IMR-90 (cell line): ENCODE measurements at regions not wholly inside any gene's neighbourhood (a gene's known extent, or its start where the extent isn't known, plus 50 kb on each side); places are given as distances from the start of the nearest gene placed in this dataset.

Source experiments
- ATAC-seq: fragments of 200-7000 bp; cut with Tn5 transposase; 2 replicates; pipeline ENCODE4 v1.9.1; 2020; ENCODE audit warnings: low read depth, mild to moderate bottlenecking, moderate library complexity
- BruUV-seq: library from RNA; stranded (reverse); fragments of 400-500 nt; replicated peaks from 2 replicates; lab custom pipeline; 2021; lab: Mats Ljungman, UMichigan
- CTCF ChIA-PET: fragments of 300-600 bp; formaldehyde crosslinking; extraction: SDS; loops from one replicate; lab custom pipeline; 2021; ENCODE audit warnings: antibody characterized with exemption; lab: Yijun Ruan, JAX
- POLR2A ChIA-PET: fragments of 300-600 bp; sonication (Branson Sonifier 250); formaldehyde crosslinking; loops from one replicate; lab custom pipeline; 2022; ENCODE audit warnings: antibody characterized with exemption; ENCODE audit not compliant: unreplicated experiment; lab: Charles Lee
- DNase-seq: peaks from one replicate; pipeline ENCODE4 v3.0.0; 2013
- H2AFZ ChIP-seq: replicated peaks from 2 replicates; pipeline ENCODE3; 2013; ENCODE audit warnings: low read length, mild to moderate bottlenecking; ENCODE audit not compliant: poor library complexity
- H2AK5ac ChIP-seq: 2 replicates; pipeline ENCODE4 v1.6.1; 2013; ENCODE audit warnings: low read depth, low read length, inconsistent platforms
- H2AK9ac ChIP-seq: replicated peaks from 2 replicates; pipeline ENCODE3; 2013; ENCODE audit warnings: mild to moderate bottlenecking, low read depth, low read length, moderate library complexity; ENCODE audit not compliant: poor library complexity
- H2BK120ac ChIP-seq: 2 replicates; pipeline ENCODE4 v1.6.1; 2013; ENCODE audit warnings: low read depth, low read length, inconsistent platforms
- H2BK15ac ChIP-seq: 3 replicates; pipeline ENCODE4 v1.6.1; 2013; ENCODE audit warnings: low read depth, low read length, inconsistent platforms
- H2BK20ac ChIP-seq: 2 replicates; pipeline ENCODE4 v1.6.1; 2013; ENCODE audit warnings: low read depth, mild to moderate bottlenecking, inconsistent platforms, low read length, moderate library complexity
- H2BK5ac ChIP-seq: 2 replicates; pipeline ENCODE4 v1.6.1; 2013; ENCODE audit warnings: mild to moderate bottlenecking, low read depth, low read length, inconsistent platforms; ENCODE audit not compliant: poor library complexity, severe bottlenecking
- H3K14ac ChIP-seq: replicated peaks from 2 replicates; pipeline ENCODE4 v1.6.1; 2013; ENCODE audit warnings: low read depth, low read length, inconsistent platforms
- H3K18ac ChIP-seq: 2 replicates; pipeline ENCODE4 v1.6.1; 2013; ENCODE audit warnings: low read depth, low read length, control low read depth
- H3K23ac ChIP-seq: 2 replicates; pipeline ENCODE4 v1.6.1; 2013; ENCODE audit warnings: low read depth, low read length, inconsistent platforms
- H3K27ac ChIP-seq: 2 replicates; pipeline ENCODE4 v1.5.1; 2013; ENCODE audit warnings: mild to moderate bottlenecking, control low read depth, low read length; ENCODE audit not compliant: insufficient read depth
- H3K27me3 ChIP-seq: 2 replicates; pipeline ENCODE4 v1.6.1; 2013; ENCODE audit warnings: low read length; ENCODE audit not compliant: control insufficient read depth, insufficient read depth
- H3K36me3 ChIP-seq: 2 replicates; pipeline ENCODE4 v1.6.1; 2013; ENCODE audit warnings: low read length, mixed read lengths; ENCODE audit not compliant: control insufficient read depth, insufficient read depth
- H3K4ac ChIP-seq: 2 replicates; pipeline ENCODE4 v1.6.1; 2013; ENCODE audit warnings: low read depth, low read length, inconsistent platforms
- H3K4me1 ChIP-seq: 2 replicates; pipeline ENCODE4 v1.6.1; 2013; ENCODE audit warnings: low read length, mixed read lengths; ENCODE audit not compliant: control insufficient read depth, insufficient read depth
- H3K4me2 ChIP-seq: 2 replicates; pipeline ENCODE4 v1.6.1; 2013; ENCODE audit warnings: low read depth, mild to moderate bottlenecking, control low read depth, low read length, moderate library complexity
- H3K4me3 ChIP-seq: 2 replicates; pipeline ENCODE4 v1.5.1; 2013; ENCODE audit warnings: low read depth, mild to moderate bottlenecking, control low read depth, low read length, moderate library complexity; ENCODE audit not compliant: insufficient read depth
- H3K56ac ChIP-seq: 2 replicates; pipeline ENCODE4 v1.6.1; 2013; ENCODE audit warnings: low read length, inconsistent platforms; ENCODE audit not compliant: insufficient read depth; ENCODE audit errors: extremely low read depth
- H3K79me1 ChIP-seq, 2 experiments: 2 replicates each; pipeline ENCODE4 v1.6.1; 2013; ENCODE audit warnings: low read length in 2 of 2, inconsistent platforms in 1 of 2, low read depth in 1 of 2
- H3K9ac ChIP-seq: 2 replicates; pipeline ENCODE4 v1.6.1; 2013; ENCODE audit warnings: low read depth, low read length, control low read depth
- H3K9me1 ChIP-seq: 2 replicates; pipeline ENCODE4 v1.6.1; 2013; ENCODE audit warnings: low read length, inconsistent platforms; ENCODE audit not compliant: insufficient read depth
- H3K9me3 ChIP-seq: 2 replicates; pipeline ENCODE4 v1.6.1; 2013; ENCODE audit warnings: low read length; ENCODE audit not compliant: control insufficient read depth, insufficient read depth
- H4K20me1 ChIP-seq: 2 replicates; pipeline ENCODE4 v1.6.1; 2013; ENCODE audit warnings: low read length, inconsistent platforms; ENCODE audit not compliant: insufficient read depth
- H4K5ac ChIP-seq: 2 replicates; pipeline ENCODE4 v1.6.1; 2013; ENCODE audit warnings: mild to moderate bottlenecking, low read depth, low read length, control low read depth
- H4K8ac ChIP-seq, 2 experiments: 2 replicates each; pipeline ENCODE4 v1.6.1; 2013; ENCODE audit warnings: low read depth in 2 of 2, low read length in 2 of 2, control low read depth in 1 of 2, inconsistent platforms in 1 of 2
- H4K91ac ChIP-seq: 2 replicates; pipeline ENCODE4 v1.6.1; 2013; ENCODE audit warnings: low read depth, low read length, inconsistent platforms; ENCODE audit not compliant: insufficient read depth
- BHLHE40 ChIP-seq: fragments of 150-350 bp; IDR thresholded peaks from 2 replicates; pipeline ENCODE4 v1.6.1; 2016; ENCODE audit warnings: mild to moderate bottlenecking, low read depth, low read length
- CEBPB ChIP-seq: IDR thresholded peaks from 2 replicates; pipeline ENCODE4 v1.6.1; 2012; ENCODE audit warnings: low read depth, low read length, improper control_type of control experiment
- CHD1 ChIP-seq: IDR thresholded peaks from 2 replicates; pipeline ENCODE4 v1.6.1; 2012; ENCODE audit warnings: low read depth, low read length, improper control_type of control experiment
- CTCF ChIP-seq: conservative IDR thresholded peaks from 2 replicates; pipeline ENCODE4 v1.5.1; 2012; ENCODE audit warnings: mild to moderate bottlenecking, low read depth, low read length, improper control_type of control experiment
- ELK1 ChIP-seq: fragments of 150-350 bp; IDR thresholded peaks from 2 replicates; pipeline ENCODE4 v1.6.1; 2016; ENCODE audit warnings: low read depth, mild to moderate bottlenecking, low read length, moderate library complexity, borderline replicate concordance
- FOS ChIP-seq: fragments of 150-350 bp; IDR thresholded peaks from 2 replicates; pipeline ENCODE4 v1.6.1; 2016; ENCODE audit warnings: low read depth, low read length
- MAFK ChIP-seq: IDR thresholded peaks from 2 replicates; pipeline ENCODE4 v1.6.1; 2012; ENCODE audit warnings: low read depth, low read length, improper control_type of control experiment
- MAZ ChIP-seq: IDR thresholded peaks from 2 replicates; pipeline ENCODE4 v1.6.1; 2012; ENCODE audit warnings: low read depth, mild to moderate bottlenecking, low read length, improper control_type of control experiment, moderate library complexity, borderline replicate concordance
- MXI1 ChIP-seq: IDR thresholded peaks from 2 replicates; pipeline ENCODE4 v1.6.1; 2012; ENCODE audit warnings: low read depth, mild to moderate bottlenecking, low read length, moderate library complexity, borderline replicate concordance
- NFE2L2 ChIP-seq: fragments of 150-350 bp; IDR thresholded peaks from 2 replicates; pipeline ENCODE4 v1.6.1; 2016; ENCODE audit warnings: low read depth, mild to moderate bottlenecking, low read length
- POLR2A ChIP-seq: IDR thresholded peaks from 2 replicates; pipeline ENCODE4 v1.6.1; 2012; ENCODE audit warnings: mild to moderate bottlenecking, low read depth, low read length
- RAD21 ChIP-seq: IDR thresholded peaks from 2 replicates; pipeline ENCODE4 v1.6.1; 2012; ENCODE audit warnings: low read length, improper control_type of control experiment
- RCOR1 ChIP-seq: IDR thresholded peaks from 2 replicates; pipeline ENCODE4 v1.6.1; 2012; ENCODE audit warnings: mild to moderate bottlenecking, low read length, improper control_type of control experiment; ENCODE audit not compliant: insufficient replicate concordance
- RFX5 ChIP-seq: IDR thresholded peaks from 2 replicates; pipeline ENCODE4 v1.8.0; 2012; ENCODE audit warnings: low read depth, mild to moderate bottlenecking, low read length, moderate library complexity
- SMC3 ChIP-seq: fragments of 150-350 bp; IDR thresholded peaks from 2 replicates; pipeline ENCODE4 v1.6.1; 2016; ENCODE audit warnings: low read depth, mild to moderate bottlenecking, antibody characterized with exemption, low read length, moderate library complexity
- USF2 ChIP-seq: fragments of 150-350 bp; IDR thresholded peaks from 2 replicates; pipeline ENCODE4 v1.6.1; 2017; ENCODE audit warnings: mild to moderate bottlenecking, antibody characterized with exemption, low read length, low read depth
- WGBS, 2 experiments: methylation state at CpG; one replicate each; pipeline versions ENCODE4 v1.1.5 to v1.1.7; 2013; ENCODE audit warnings: missing lambda C conversion rate in 2 of 2; ENCODE audit not compliant: insufficient read length in 1 of 2; ENCODE audit errors: extremely low coverage in 2 of 2; 5-methylcytosine and 5-hydroxymethylcytosine counted together
- dilution Hi-C: fragments of 300-500 bp; cut with HindIII; formaldehyde crosslinking; loops from one replicate; pipeline ENCODE4 v1.14.3; 2018; ENCODE audit warnings: low sequenced_read_pairs; ENCODE audit not compliant: unreplicated experiment
- in situ Hi-C: fragments of 300-500 bp; cut with MboI; formaldehyde crosslinking; loops from 3 replicates; pipeline ENCODE4 v1.14.3; 2019; ENCODE audit warnings: low sequenced_read_pairs, inconsistent platforms, mixed read lengths
- intact Hi-C: fragments of 100-400 bp; cut with micrococcal nuclease; formaldehyde crosslinking; loops from 2 replicates; pipeline ENCODE4 v1.10.0; 2022

- Histone ChIP-seq H3K36me3 (no peaks in the 10 kb centered on the region), H4K20me1 (no peaks in the 10 kb centered on the region), H3K4me1 (no peaks in the 10 kb centered on the region), H2AK5ac (no peak overlapping the region), H2BK20ac (no peak overlapping the region), H3K9me1 (no peaks in the 10 kb centered on the region), H2AFZ (no peak overlapping the region), H4K8ac (no peak overlapping the region), H4K5ac (no peak overlapping the region), H3K4ac (no peak overlapping the region), H3K4me3 (no peak overlapping the region), H3K27ac (no peak overlapping the region), H3K9me3 (no peaks in the 10 kb centered on the region), H3K79me1 (no peaks in the 10 kb centered on the region), H4K91ac (no peak overlapping the region), H3K27me3 (peaks cover 4% of the 10 kb centered on the region; the same call in 1 of the 2 replicates), H3K56ac (no peak overlapping the region), H2BK5ac (no peak overlapping the region), H3K18ac (no peak overlapping the region), H2AK9ac (no peak overlapping the region), H2BK120ac (no peak overlapping the region), H3K9ac (no peak overlapping the region), H2BK15ac (no peak overlapping the region), H3K14ac (no peak overlapping the region), H3K23ac (no peak overlapping the region), H3K4me2 (no peak overlapping the region)
- in situ Hi-C loops = no loop called here
- no peak for TF ChIP-seq SMC3
- no peak for TF ChIP-seq BHLHE40
- TF ChIP-seq ELK1 = no peak
- TF ChIP-seq MAFK = no peak
- no peak for TF ChIP-seq RCOR1
- no peak for TF ChIP-seq RFX5
- TF ChIP-seq USF2 = no peak
- no peak for TF ChIP-seq MXI1
- no peak for TF ChIP-seq NFE2L2
- TF ChIP-seq CTCF = no peak
- no peak for TF ChIP-seq POLR2A
- no peak for TF ChIP-seq FOS
- TF ChIP-seq CEBPB = no peak
- TF ChIP-seq MAZ = no peak
- no peak for TF ChIP-seq CHD1
- TF ChIP-seq RAD21 = no peak
- dilution Hi-C loops = no loop called here
- no peak for ATAC-seq
- intact Hi-C loops = no loop called here
- POLR2A ChIA-PET = interaction anchor here (0.8 kb wide), 1 partner anchor 713 kb away, joined by 4 read pairs; no protein-coding TSS in a partner anchor
- no CpG with 5 or more reads among the region's 3 CpGs for WGBS, 2 experiments
- CTCF ChIA-PET = no interaction called here
- no peak for DNase-seq
- no TSS peak for BruUV-seq
Observed at GRCh38 chr11:13786688-13787087, 118.2 kb downstream of the FAR1 start.
